ENCODE measurements at regions not wholly inside any gene's neighbourhood (a gene's known extent, or its start where the extent isn't known, plus 50 kb on each side); places are given as distances from the start of the nearest gene placed in this dataset.

GRCh38 chr11:122259195-122259821 lies 143.3 kb upstream of the BLID start:
- TF ChIP-seq CTCF (conservative IDR thresholded peaks at IDR 0.05; ENCODE audit: low read depth, low read length) (no peak), EZH2phosphoT487 (IDR thresholded peaks at IDR 0.05; ENCODE audit: borderline replicate concordance, low read length) (no peak), EZH2 (IDR thresholded peaks at IDR 0.05; ENCODE audit: low read length, unreplicated experiment) (no peak)

Measured in PC-3 (cell line).